IMR-90 (cell line): ENCODE measurements at regions not wholly inside any gene's neighbourhood (a gene's known extent, or its start where the extent isn't known, plus 50 kb on each side); places are given as distances from the start of the nearest gene placed in this dataset.

Source experiments
- ATAC-seq: fragments of 200-7000 bp; cut with Tn5 transposase; 2 replicates; pipeline ENCODE4 v1.9.1; 2020; ENCODE audit warnings: low read depth, mild to moderate bottlenecking, moderate library complexity
- BruUV-seq: library from RNA; stranded (reverse); fragments of 400-500 nt; replicated peaks from 2 replicates; lab custom pipeline; 2021; lab: Mats Ljungman, UMichigan
- CTCF ChIA-PET: fragments of 300-600 bp; formaldehyde crosslinking; extraction: SDS; loops from one replicate; lab custom pipeline; 2021; ENCODE audit warnings: antibody characterized with exemption; lab: Yijun Ruan, JAX
- POLR2A ChIA-PET: fragments of 300-600 bp; sonication (Branson Sonifier 250); formaldehyde crosslinking; loops from one replicate; lab custom pipeline; 2022; ENCODE audit warnings: antibody characterized with exemption; ENCODE audit not compliant: unreplicated experiment; lab: Charles Lee
- DNase-seq: peaks from one replicate; pipeline ENCODE4 v3.0.0; 2013
- H2AFZ ChIP-seq: replicated peaks from 2 replicates; pipeline ENCODE3; 2013; ENCODE audit warnings: low read length, mild to moderate bottlenecking; ENCODE audit not compliant: poor library complexity
- H2AK5ac ChIP-seq: 2 replicates; pipeline ENCODE4 v1.6.1; 2013; ENCODE audit warnings: low read depth, low read length, inconsistent platforms
- H2AK9ac ChIP-seq: replicated peaks from 2 replicates; pipeline ENCODE3; 2013; ENCODE audit warnings: mild to moderate bottlenecking, low read depth, low read length, moderate library complexity; ENCODE audit not compliant: poor library complexity
- H2BK120ac ChIP-seq: 2 replicates; pipeline ENCODE4 v1.6.1; 2013; ENCODE audit warnings: low read depth, low read length, inconsistent platforms
- H2BK15ac ChIP-seq: 3 replicates; pipeline ENCODE4 v1.6.1; 2013; ENCODE audit warnings: low read depth, low read length, inconsistent platforms
- H2BK20ac ChIP-seq: 2 replicates; pipeline ENCODE4 v1.6.1; 2013; ENCODE audit warnings: low read depth, mild to moderate bottlenecking, inconsistent platforms, low read length, moderate library complexity
- H2BK5ac ChIP-seq: 2 replicates; pipeline ENCODE4 v1.6.1; 2013; ENCODE audit warnings: mild to moderate bottlenecking, low read depth, low read length, inconsistent platforms; ENCODE audit not compliant: poor library complexity, severe bottlenecking
- H3K14ac ChIP-seq: replicated peaks from 2 replicates; pipeline ENCODE4 v1.6.1; 2013; ENCODE audit warnings: low read depth, low read length, inconsistent platforms
- H3K18ac ChIP-seq: 2 replicates; pipeline ENCODE4 v1.6.1; 2013; ENCODE audit warnings: low read depth, low read length, control low read depth
- H3K23ac ChIP-seq: 2 replicates; pipeline ENCODE4 v1.6.1; 2013; ENCODE audit warnings: low read depth, low read length, inconsistent platforms
- H3K27ac ChIP-seq: 2 replicates; pipeline ENCODE4 v1.5.1; 2013; ENCODE audit warnings: mild to moderate bottlenecking, control low read depth, low read length; ENCODE audit not compliant: insufficient read depth
- H3K27me3 ChIP-seq: 2 replicates; pipeline ENCODE4 v1.6.1; 2013; ENCODE audit warnings: low read length; ENCODE audit not compliant: control insufficient read depth, insufficient read depth
- H3K36me3 ChIP-seq: 2 replicates; pipeline ENCODE4 v1.6.1; 2013; ENCODE audit warnings: low read length, mixed read lengths; ENCODE audit not compliant: control insufficient read depth, insufficient read depth
- H3K4ac ChIP-seq: 2 replicates; pipeline ENCODE4 v1.6.1; 2013; ENCODE audit warnings: low read depth, low read length, inconsistent platforms
- H3K4me1 ChIP-seq: 2 replicates; pipeline ENCODE4 v1.6.1; 2013; ENCODE audit warnings: low read length, mixed read lengths; ENCODE audit not compliant: control insufficient read depth, insufficient read depth
- H3K4me2 ChIP-seq: 2 replicates; pipeline ENCODE4 v1.6.1; 2013; ENCODE audit warnings: low read depth, mild to moderate bottlenecking, control low read depth, low read length, moderate library complexity
- H3K4me3 ChIP-seq: 2 replicates; pipeline ENCODE4 v1.5.1; 2013; ENCODE audit warnings: low read depth, mild to moderate bottlenecking, control low read depth, low read length, moderate library complexity; ENCODE audit not compliant: insufficient read depth
- H3K56ac ChIP-seq: 2 replicates; pipeline ENCODE4 v1.6.1; 2013; ENCODE audit warnings: low read length, inconsistent platforms; ENCODE audit not compliant: insufficient read depth; ENCODE audit errors: extremely low read depth
- H3K79me1 ChIP-seq, 2 experiments: 2 replicates each; pipeline ENCODE4 v1.6.1; 2013; ENCODE audit warnings: low read length in 2 of 2, inconsistent platforms in 1 of 2, low read depth in 1 of 2
- H3K9ac ChIP-seq: 2 replicates; pipeline ENCODE4 v1.6.1; 2013; ENCODE audit warnings: low read depth, low read length, control low read depth
- H3K9me1 ChIP-seq: 2 replicates; pipeline ENCODE4 v1.6.1; 2013; ENCODE audit warnings: low read length, inconsistent platforms; ENCODE audit not compliant: insufficient read depth
- H3K9me3 ChIP-seq: 2 replicates; pipeline ENCODE4 v1.6.1; 2013; ENCODE audit warnings: low read length; ENCODE audit not compliant: control insufficient read depth, insufficient read depth
- H4K20me1 ChIP-seq: 2 replicates; pipeline ENCODE4 v1.6.1; 2013; ENCODE audit warnings: low read length, inconsistent platforms; ENCODE audit not compliant: insufficient read depth
- H4K5ac ChIP-seq: 2 replicates; pipeline ENCODE4 v1.6.1; 2013; ENCODE audit warnings: mild to moderate bottlenecking, low read depth, low read length, control low read depth
- H4K8ac ChIP-seq, 2 experiments: 2 replicates each; pipeline ENCODE4 v1.6.1; 2013; ENCODE audit warnings: low read depth in 2 of 2, low read length in 2 of 2, control low read depth in 1 of 2, inconsistent platforms in 1 of 2
- H4K91ac ChIP-seq: 2 replicates; pipeline ENCODE4 v1.6.1; 2013; ENCODE audit warnings: low read depth, low read length, inconsistent platforms; ENCODE audit not compliant: insufficient read depth
- CHD1 ChIP-seq: IDR thresholded peaks from 2 replicates; pipeline ENCODE4 v1.6.1; 2012; ENCODE audit warnings: low read depth, low read length, improper control_type of control experiment
- ELK1 ChIP-seq: fragments of 150-350 bp; IDR thresholded peaks from 2 replicates; pipeline ENCODE4 v1.6.1; 2016; ENCODE audit warnings: low read depth, mild to moderate bottlenecking, low read length, moderate library complexity, borderline replicate concordance
- FOS ChIP-seq: fragments of 150-350 bp; IDR thresholded peaks from 2 replicates; pipeline ENCODE4 v1.6.1; 2016; ENCODE audit warnings: low read depth, low read length
- POLR2A ChIP-seq: IDR thresholded peaks from 2 replicates; pipeline ENCODE4 v1.6.1; 2012; ENCODE audit warnings: mild to moderate bottlenecking, low read depth, low read length
- RFX5 ChIP-seq: IDR thresholded peaks from 2 replicates; pipeline ENCODE4 v1.8.0; 2012; ENCODE audit warnings: low read depth, mild to moderate bottlenecking, low read length, moderate library complexity
- WGBS, 2 experiments: methylation state at CpG; one replicate each; pipeline versions ENCODE4 v1.1.5 to v1.1.7; 2013; ENCODE audit warnings: missing lambda C conversion rate in 2 of 2; ENCODE audit not compliant: insufficient read length in 1 of 2; ENCODE audit errors: extremely low coverage in 2 of 2; 5-methylcytosine and 5-hydroxymethylcytosine counted together
- dilution Hi-C: fragments of 300-500 bp; cut with HindIII; formaldehyde crosslinking; loops from one replicate; pipeline ENCODE4 v1.14.3; 2018; ENCODE audit warnings: low sequenced_read_pairs; ENCODE audit not compliant: unreplicated experiment
- in situ Hi-C: fragments of 300-500 bp; cut with MboI; formaldehyde crosslinking; loops from 3 replicates; pipeline ENCODE4 v1.14.3; 2019; ENCODE audit warnings: low sequenced_read_pairs, inconsistent platforms, mixed read lengths
- intact Hi-C: fragments of 100-400 bp; cut with micrococcal nuclease; formaldehyde crosslinking; loops from 2 replicates; pipeline ENCODE4 v1.10.0; 2022

DNA sequence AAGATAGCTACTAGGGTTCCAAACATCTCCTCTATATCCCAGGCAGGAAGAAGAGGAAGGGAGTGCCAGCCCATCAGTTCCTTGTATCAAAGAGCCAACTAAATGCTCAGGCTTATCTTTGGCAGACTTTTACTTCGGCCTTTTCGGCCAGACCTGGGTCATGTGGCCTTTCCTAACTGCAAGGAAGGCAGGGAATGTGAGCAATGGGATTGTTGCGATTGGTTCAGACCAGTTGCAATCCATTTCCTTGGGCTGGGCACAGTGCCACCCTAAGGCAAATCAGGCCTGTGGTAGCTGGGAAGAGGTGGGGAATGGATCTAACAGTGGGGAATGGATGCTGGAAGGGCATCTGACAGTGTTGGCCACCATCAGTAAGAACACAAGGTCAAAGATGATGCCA is 109.9 kb downstream of the RPS24 start:
- H4K5ac ChIP-seq: no peak overlapping the region
- H3K4me1 ChIP-seq: no peaks in the 10 kb centered on the region
- no peak overlapping the region for H2BK5ac ChIP-seq
- H3K56ac ChIP-seq: no peak overlapping the region
- TF ChIP-seq RFX5 (no peak), CHD1 (no peak), FOS (no peak), ELK1 (no peak), POLR2A (no peak)
- no TSS peak for BruUV-seq
- WGBS, 2 experiments: 50% methylated on average over 2 of the region's 3 CpGs; no CpG with 5 or more reads in 1 of the 2 experiments
- dilution Hi-C loops (no loop called here), in situ Hi-C loops (no loop called here), intact Hi-C loops (no loop called here)
- no peak overlapping the region for H2AK5ac ChIP-seq
- no peak overlapping the region for H3K27ac ChIP-seq
- no peaks in the 10 kb centered on the region for H3K36me3 ChIP-seq
- no peaks in the 10 kb centered on the region for H3K79me1 ChIP-seq
- H4K8ac ChIP-seq: no peak overlapping the region
- H3K4me3 ChIP-seq: no peak overlapping the region
- no peak for DNase-seq
- no peaks in the 10 kb centered on the region for H4K20me1 ChIP-seq
- no peak overlapping the region for H3K4ac ChIP-seq
- no peak overlapping the region for H2AFZ ChIP-seq
- CTCF ChIA-PET: no interaction called here
- H3K23ac ChIP-seq: no peak overlapping the region
- no peak overlapping the region for H2AK9ac ChIP-seq
- H3K9me1 ChIP-seq: no peaks in the 10 kb centered on the region
- H2BK20ac ChIP-seq: no peak overlapping the region
- H2BK120ac ChIP-seq: no peak overlapping the region
- peaks cover 56% of the 10 kb centered on the region for H3K27me3 ChIP-seq
- no peak overlapping the region for H2BK15ac ChIP-seq
- no peak overlapping the region for H3K18ac ChIP-seq
- H4K91ac ChIP-seq: no peak overlapping the region
- H3K14ac ChIP-seq: no peak overlapping the region
- ATAC-seq: no peak
- no peak overlapping the region for H3K9ac ChIP-seq
- no peak overlapping the region for H3K4me2 ChIP-seq
- POLR2A ChIA-PET: no interaction called here
- H3K9me3 ChIP-seq: peaks cover 2% of the 10 kb centered on the region; the same call in 1 of the 2 replicates
